GM23338 (cell line): ENCODE measurements at regions not wholly inside any gene's neighbourhood (a gene's known extent, or its start where the extent isn't known, plus 50 kb on each side); places are given as distances from the start of the nearest gene placed in this dataset.

Experiments used
- ATAC-seq: fragments of 200-7000 bp; cut with Tn5 transposase; 3 replicates; pipeline ENCODE4 v1.9.1; 2020
- DNase-seq: peaks from one replicate; pipeline ENCODE4 v3.0.0-alpha.2; 2015; ENCODE audit warnings: low spot score
- H2AFZ ChIP-seq: fragments of 200-600 bp; sonication (generic); 2 replicates; pipeline ENCODE4 v1.8.0; 2016; ENCODE audit warnings: antibody characterized with exemption, mild to moderate bottlenecking, moderate library complexity
- H3F3A ChIP-seq: fragments of 200-600 bp; sonication (generic); replicated peaks from 2 replicates; pipeline ENCODE4 v1.8.0; 2017; ENCODE audit warnings: antibody characterized with exemption, mixed run types, low read depth
- H3K27ac ChIP-seq: fragments of 200-600 bp; sonication (generic); 2 replicates; pipeline ENCODE4 v1.6.1; 2016; ENCODE audit warnings: low read depth
- H3K27me3 ChIP-seq: fragments of 200-600 bp; sonication (generic); 2 replicates; pipeline ENCODE4 v1.8.0; 2016; ENCODE audit warnings: mild to moderate bottlenecking, mixed run types, moderate library complexity; ENCODE audit not compliant: insufficient read depth
- H3K36me3 ChIP-seq: fragments of 200-600 bp; sonication (generic); 2 replicates; pipeline ENCODE4 v1.8.0; 2016; ENCODE audit warnings: mild to moderate bottlenecking; ENCODE audit not compliant: insufficient read depth
- H3K4me1 ChIP-seq: fragments of 200-600 bp; sonication (generic); 2 replicates; pipeline ENCODE4 v1.8.0; 2016; ENCODE audit warnings: mild to moderate bottlenecking, moderate library complexity; ENCODE audit not compliant: insufficient read depth
- H3K4me2 ChIP-seq: fragments of 200-600 bp; sonication (generic); 2 replicates; pipeline ENCODE4 v1.7.1; 2017; ENCODE audit warnings: mixed run types
- H3K4me3 ChIP-seq: fragments of 200-600 bp; sonication (generic); 2 replicates; pipeline ENCODE4 v1.6.1; 2016; ENCODE audit warnings: mixed run types
- H3K79me2 ChIP-seq: fragments of 200-600 bp; sonication (generic); replicated peaks from 2 replicates; pipeline ENCODE4 v1.8.0; 2017; ENCODE audit warnings: mild to moderate bottlenecking; ENCODE audit not compliant: insufficient read depth
- H3K9me2 ChIP-seq: fragments of 200-600 bp; sonication (generic); 2 replicates; pipeline ENCODE4 v1.8.0; 2017; ENCODE audit not compliant: insufficient read depth
- H4K20me1 ChIP-seq: fragments of 200-600 bp; sonication (generic); replicated peaks from 2 replicates; pipeline ENCODE4 v1.8.0; 2017; ENCODE audit warnings: mild to moderate bottlenecking; ENCODE audit not compliant: insufficient read depth
- H3K27ac Mint-ChIP-seq: 2 replicates; pipeline ENCODE4 v1.8.0; 2020; ENCODE audit warnings: inconsistent platforms, mild to moderate bottlenecking, moderate library complexity, mixed read lengths
- H3K27me3 Mint-ChIP-seq: 3 replicates; pipeline ENCODE4 v1.8.0; 2022; ENCODE audit warnings: low read depth, mild to moderate bottlenecking, moderate library complexity, mixed read lengths, inconsistent platforms; ENCODE audit not compliant: insufficient read depth, poor library complexity
- H3K36me3 Mint-ChIP-seq: 3 replicates; pipeline ENCODE4 v1.8.0; 2021; ENCODE audit warnings: low read depth, mild to moderate bottlenecking, inconsistent platforms, moderate library complexity, mixed read lengths
- H3K4me1 Mint-ChIP-seq: 3 replicates; pipeline ENCODE4 v1.8.0; 2020; ENCODE audit warnings: mild to moderate bottlenecking, inconsistent platforms, mixed read lengths
- H3K4me3 Mint-ChIP-seq: 3 replicates; pipeline ENCODE4 v1.8.0; 2021; ENCODE audit warnings: moderate library complexity, mild to moderate bottlenecking, inconsistent platforms, mixed read lengths
- H3K9me3 Mint-ChIP-seq: 3 replicates; pipeline ENCODE4 v1.8.0; 2020; ENCODE audit warnings: moderate library complexity, mild to moderate bottlenecking, inconsistent platforms, mixed read lengths
- CREB1 ChIP-seq: fragments of 250-450 bp; sonication (Bioruptor Pico); IDR thresholded peaks from 2 replicates; pipeline ENCODE4 v1.5.0; 2020; ENCODE audit warnings: low read depth, mild to moderate bottlenecking, moderate library complexity
- EZH2 ChIP-seq: fragments of 200-600 bp; sonication (generic); IDR thresholded peaks from one replicate; pipeline ENCODE4 v1.8.0; 2017; ENCODE audit warnings: antibody characterized with exemption, mild to moderate bottlenecking, low read depth; ENCODE audit not compliant: unreplicated experiment
- JUNB ChIP-seq: IDR thresholded peaks from one replicate; pipeline ENCODE4 v1.6.1; 2016; ENCODE audit warnings: antibody characterized with exemption; ENCODE audit not compliant: unreplicated experiment
- NANOG ChIP-seq: IDR thresholded peaks from 2 replicates; pipeline ENCODE4 v1.6.1; 2016; ENCODE audit warnings: antibody characterized with exemption, borderline replicate concordance
- STAT1 ChIP-seq: IDR thresholded peaks from one replicate; pipeline ENCODE4 v1.6.1; 2016; ENCODE audit warnings: antibody characterized with exemption; ENCODE audit not compliant: unreplicated experiment
- ZNF331 ChIP-seq: fragments of 250-450 bp; sonication (Bioruptor Pico); IDR thresholded peaks from 2 replicates; pipeline ENCODE4 v1.5.0; 2020; ENCODE audit warnings: low read depth, mild to moderate bottlenecking, moderate library complexity
- TF ChIP-seq, protein P1 (sequence below), 2 experiments: fragments of 200-600 bp in 1 of 2; sonication (generic) in 1 of 2; conservative IDR thresholded peaks; 2 replicates each; pipeline versions ENCODE4 v1.5.1 to v1.6.1; 2016 to 2017; ENCODE audit warnings: antibody characterized with exemption in 2 of 2, low read depth in 2 of 2, mild to moderate bottlenecking in 2 of 2, moderate library complexity in 1 of 2
- TF ChIP-seq, protein P2 (sequence below): IDR thresholded peaks from one replicate; pipeline ENCODE4 v1.6.1; 2018; ENCODE audit warnings: antibody characterized with exemption; ENCODE audit not compliant: unreplicated experiment
- TF ChIP-seq, protein P3 (sequence below): IDR thresholded peaks from 2 replicates; pipeline ENCODE4 v1.6.1; 2016; ENCODE audit warnings: antibody characterized with exemption
- TF ChIP-seq, protein P4 (sequence below): fragments of 250-450 bp; sonication (Bioruptor Pico); IDR thresholded peaks from 2 replicates; pipeline ENCODE4 v1.5.0; 2020; ENCODE audit warnings: mild to moderate bottlenecking, moderate library complexity

DNA sequence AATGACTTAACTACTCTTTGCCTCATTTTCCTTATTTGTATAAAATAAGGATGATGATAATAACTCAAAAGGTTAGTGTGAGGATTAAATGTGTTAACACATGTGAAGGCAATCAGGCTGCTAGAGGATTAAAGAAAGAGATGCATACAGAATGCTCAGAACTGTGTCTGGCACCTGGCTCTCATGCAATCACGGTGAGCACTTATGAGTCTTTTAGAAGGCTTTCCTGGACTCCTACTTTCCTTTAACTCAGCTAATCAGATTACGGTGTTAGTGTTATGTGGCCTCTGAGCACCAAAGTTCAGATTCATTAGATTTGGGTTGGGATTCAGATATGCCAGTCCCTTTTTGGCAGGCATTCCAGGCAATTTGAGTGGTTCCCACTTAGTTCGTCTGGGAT, 311.6 kb upstream of the USP24 start:
- Histone ChIP-seq H3K36me3 (no peaks in the 10 kb centered on the region), H3K27ac (no peak overlapping the region), H3K4me2 (no peak overlapping the region), H4K20me1 (no peaks in the 10 kb centered on the region), H3F3A (no peaks in the 10 kb centered on the region), H3K4me1 (no peaks in the 10 kb centered on the region), H3K9me2 (no peaks in the 10 kb centered on the region), H3K4me3 (no peak overlapping the region), H3K27me3 (no peaks in the 10 kb centered on the region), H3K79me2 (no peaks in the 10 kb centered on the region), H2AFZ (no peak overlapping the region)
- no peaks in the 10 kb centered on the region; the same call in 2 of the 3 replicates for H3K9me3 Mint-ChIP-seq
- H3K27me3 Mint-ChIP-seq = peaks cover 3% of the 10 kb centered on the region
- H3K36me3 Mint-ChIP-seq = no peaks in the 10 kb centered on the region
- H3K27ac Mint-ChIP-seq = no peak overlapping the region
- H3K4me1 Mint-ChIP-seq = peaks cover 3% of the 10 kb centered on the region; the same call in 2 of the 3 replicates
- no peak overlapping the region for H3K4me3 Mint-ChIP-seq
- ATAC-seq (no peak), DNase-seq (no peak)
- TF ChIP-seq STAT1 (no peak), EZH2 (no peak)

DNA sequence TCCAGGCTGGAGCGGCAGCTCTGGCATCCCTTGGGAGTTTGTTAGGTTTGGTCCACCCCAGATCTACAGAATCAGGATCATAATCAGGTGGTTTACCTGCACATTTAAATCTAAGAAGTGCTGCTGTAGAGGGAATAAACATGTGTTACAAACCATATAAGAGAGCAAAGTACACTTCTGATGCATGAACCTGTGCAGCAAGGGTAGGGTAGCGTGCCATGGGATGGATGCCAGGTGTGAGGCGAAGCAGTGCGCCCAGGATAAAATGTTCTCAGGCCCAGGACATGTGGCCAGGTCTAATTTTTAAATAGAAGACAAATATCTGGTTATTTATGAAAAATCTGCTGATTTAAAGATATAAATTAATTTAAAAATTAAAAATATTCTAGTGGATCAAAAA, 308.8 kb upstream of the USP24 start:
- no peak overlapping the region for H3K4me2 ChIP-seq
- Mint-ChIP-seq H3K27me3 (no peaks in the 10 kb centered on the region), H3K4me1 (no peaks in the 10 kb centered on the region), H3K9me3 (no peaks in the 10 kb centered on the region; the same call in 2 of the 3 replicates), H3K4me3 (no peak overlapping the region), H3K27ac (no peak overlapping the region), H3K36me3 (no peaks in the 10 kb centered on the region)
- no peak overlapping the region for H2AFZ ChIP-seq
- H3K27ac ChIP-seq = no peak overlapping the region
- DNase-seq (no peak), ATAC-seq (no peak)
- no peaks in the 10 kb centered on the region for H3K27me3 ChIP-seq
- no peaks in the 10 kb centered on the region for H3K9me2 ChIP-seq
- H3K36me3 ChIP-seq = no peaks in the 10 kb centered on the region
- H3K79me2 ChIP-seq = no peaks in the 10 kb centered on the region
- H3K4me1 ChIP-seq = no peaks in the 10 kb centered on the region
- H3F3A ChIP-seq = no peaks in the 10 kb centered on the region
- H3K4me3 ChIP-seq = no peak overlapping the region
- H4K20me1 ChIP-seq = no peaks in the 10 kb centered on the region
- TF ChIP-seq, protein P1, sequence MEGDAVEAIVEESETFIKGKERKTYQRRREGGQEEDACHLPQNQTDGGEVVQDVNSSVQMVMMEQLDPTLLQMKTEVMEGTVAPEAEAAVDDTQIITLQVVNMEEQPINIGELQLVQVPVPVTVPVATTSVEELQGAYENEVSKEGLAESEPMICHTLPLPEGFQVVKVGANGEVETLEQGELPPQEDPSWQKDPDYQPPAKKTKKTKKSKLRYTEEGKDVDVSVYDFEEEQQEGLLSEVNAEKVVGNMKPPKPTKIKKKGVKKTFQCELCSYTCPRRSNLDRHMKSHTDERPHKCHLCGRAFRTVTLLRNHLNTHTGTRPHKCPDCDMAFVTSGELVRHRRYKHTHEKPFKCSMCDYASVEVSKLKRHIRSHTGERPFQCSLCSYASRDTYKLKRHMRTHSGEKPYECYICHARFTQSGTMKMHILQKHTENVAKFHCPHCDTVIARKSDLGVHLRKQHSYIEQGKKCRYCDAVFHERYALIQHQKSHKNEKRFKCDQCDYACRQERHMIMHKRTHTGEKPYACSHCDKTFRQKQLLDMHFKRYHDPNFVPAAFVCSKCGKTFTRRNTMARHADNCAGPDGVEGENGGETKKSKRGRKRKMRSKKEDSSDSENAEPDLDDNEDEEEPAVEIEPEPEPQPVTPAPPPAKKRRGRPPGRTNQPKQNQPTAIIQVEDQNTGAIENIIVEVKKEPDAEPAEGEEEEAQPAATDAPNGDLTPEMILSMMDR (conservative IDR thresholded peaks at IDR 0.05; ENCODE audit: low read depth in 2 of 2) = no peak
- no peak for TF ChIP-seq JUNB
- no peak for TF ChIP-seq STAT1
- TF ChIP-seq, protein P2, sequence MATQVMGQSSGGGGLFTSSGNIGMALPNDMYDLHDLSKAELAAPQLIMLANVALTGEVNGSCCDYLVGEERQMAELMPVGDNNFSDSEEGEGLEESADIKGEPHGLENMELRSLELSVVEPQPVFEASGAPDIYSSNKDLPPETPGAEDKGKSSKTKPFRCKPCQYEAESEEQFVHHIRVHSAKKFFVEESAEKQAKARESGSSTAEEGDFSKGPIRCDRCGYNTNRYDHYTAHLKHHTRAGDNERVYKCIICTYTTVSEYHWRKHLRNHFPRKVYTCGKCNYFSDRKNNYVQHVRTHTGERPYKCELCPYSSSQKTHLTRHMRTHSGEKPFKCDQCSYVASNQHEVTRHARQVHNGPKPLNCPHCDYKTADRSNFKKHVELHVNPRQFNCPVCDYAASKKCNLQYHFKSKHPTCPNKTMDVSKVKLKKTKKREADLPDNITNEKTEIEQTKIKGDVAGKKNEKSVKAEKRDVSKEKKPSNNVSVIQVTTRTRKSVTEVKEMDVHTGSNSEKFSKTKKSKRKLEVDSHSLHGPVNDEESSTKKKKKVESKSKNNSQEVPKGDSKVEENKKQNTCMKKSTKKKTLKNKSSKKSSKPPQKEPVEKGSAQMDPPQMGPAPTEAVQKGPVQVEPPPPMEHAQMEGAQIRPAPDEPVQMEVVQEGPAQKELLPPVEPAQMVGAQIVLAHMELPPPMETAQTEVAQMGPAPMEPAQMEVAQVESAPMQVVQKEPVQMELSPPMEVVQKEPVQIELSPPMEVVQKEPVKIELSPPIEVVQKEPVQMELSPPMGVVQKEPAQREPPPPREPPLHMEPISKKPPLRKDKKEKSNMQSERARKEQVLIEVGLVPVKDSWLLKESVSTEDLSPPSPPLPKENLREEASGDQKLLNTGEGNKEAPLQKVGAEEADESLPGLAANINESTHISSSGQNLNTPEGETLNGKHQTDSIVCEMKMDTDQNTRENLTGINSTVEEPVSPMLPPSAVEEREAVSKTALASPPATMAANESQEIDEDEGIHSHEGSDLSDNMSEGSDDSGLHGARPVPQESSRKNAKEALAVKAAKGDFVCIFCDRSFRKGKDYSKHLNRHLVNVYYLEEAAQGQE = no peak
- TF ChIP-seq, protein P3, sequence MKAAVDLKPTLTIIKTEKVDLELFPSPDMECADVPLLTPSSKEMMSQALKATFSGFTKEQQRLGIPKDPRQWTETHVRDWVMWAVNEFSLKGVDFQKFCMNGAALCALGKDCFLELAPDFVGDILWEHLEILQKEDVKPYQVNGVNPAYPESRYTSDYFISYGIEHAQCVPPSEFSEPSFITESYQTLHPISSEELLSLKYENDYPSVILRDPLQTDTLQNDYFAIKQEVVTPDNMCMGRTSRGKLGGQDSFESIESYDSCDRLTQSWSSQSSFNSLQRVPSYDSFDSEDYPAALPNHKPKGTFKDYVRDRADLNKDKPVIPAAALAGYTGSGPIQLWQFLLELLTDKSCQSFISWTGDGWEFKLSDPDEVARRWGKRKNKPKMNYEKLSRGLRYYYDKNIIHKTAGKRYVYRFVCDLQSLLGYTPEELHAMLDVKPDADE = no peak
- TF ChIP-seq, protein P4, sequence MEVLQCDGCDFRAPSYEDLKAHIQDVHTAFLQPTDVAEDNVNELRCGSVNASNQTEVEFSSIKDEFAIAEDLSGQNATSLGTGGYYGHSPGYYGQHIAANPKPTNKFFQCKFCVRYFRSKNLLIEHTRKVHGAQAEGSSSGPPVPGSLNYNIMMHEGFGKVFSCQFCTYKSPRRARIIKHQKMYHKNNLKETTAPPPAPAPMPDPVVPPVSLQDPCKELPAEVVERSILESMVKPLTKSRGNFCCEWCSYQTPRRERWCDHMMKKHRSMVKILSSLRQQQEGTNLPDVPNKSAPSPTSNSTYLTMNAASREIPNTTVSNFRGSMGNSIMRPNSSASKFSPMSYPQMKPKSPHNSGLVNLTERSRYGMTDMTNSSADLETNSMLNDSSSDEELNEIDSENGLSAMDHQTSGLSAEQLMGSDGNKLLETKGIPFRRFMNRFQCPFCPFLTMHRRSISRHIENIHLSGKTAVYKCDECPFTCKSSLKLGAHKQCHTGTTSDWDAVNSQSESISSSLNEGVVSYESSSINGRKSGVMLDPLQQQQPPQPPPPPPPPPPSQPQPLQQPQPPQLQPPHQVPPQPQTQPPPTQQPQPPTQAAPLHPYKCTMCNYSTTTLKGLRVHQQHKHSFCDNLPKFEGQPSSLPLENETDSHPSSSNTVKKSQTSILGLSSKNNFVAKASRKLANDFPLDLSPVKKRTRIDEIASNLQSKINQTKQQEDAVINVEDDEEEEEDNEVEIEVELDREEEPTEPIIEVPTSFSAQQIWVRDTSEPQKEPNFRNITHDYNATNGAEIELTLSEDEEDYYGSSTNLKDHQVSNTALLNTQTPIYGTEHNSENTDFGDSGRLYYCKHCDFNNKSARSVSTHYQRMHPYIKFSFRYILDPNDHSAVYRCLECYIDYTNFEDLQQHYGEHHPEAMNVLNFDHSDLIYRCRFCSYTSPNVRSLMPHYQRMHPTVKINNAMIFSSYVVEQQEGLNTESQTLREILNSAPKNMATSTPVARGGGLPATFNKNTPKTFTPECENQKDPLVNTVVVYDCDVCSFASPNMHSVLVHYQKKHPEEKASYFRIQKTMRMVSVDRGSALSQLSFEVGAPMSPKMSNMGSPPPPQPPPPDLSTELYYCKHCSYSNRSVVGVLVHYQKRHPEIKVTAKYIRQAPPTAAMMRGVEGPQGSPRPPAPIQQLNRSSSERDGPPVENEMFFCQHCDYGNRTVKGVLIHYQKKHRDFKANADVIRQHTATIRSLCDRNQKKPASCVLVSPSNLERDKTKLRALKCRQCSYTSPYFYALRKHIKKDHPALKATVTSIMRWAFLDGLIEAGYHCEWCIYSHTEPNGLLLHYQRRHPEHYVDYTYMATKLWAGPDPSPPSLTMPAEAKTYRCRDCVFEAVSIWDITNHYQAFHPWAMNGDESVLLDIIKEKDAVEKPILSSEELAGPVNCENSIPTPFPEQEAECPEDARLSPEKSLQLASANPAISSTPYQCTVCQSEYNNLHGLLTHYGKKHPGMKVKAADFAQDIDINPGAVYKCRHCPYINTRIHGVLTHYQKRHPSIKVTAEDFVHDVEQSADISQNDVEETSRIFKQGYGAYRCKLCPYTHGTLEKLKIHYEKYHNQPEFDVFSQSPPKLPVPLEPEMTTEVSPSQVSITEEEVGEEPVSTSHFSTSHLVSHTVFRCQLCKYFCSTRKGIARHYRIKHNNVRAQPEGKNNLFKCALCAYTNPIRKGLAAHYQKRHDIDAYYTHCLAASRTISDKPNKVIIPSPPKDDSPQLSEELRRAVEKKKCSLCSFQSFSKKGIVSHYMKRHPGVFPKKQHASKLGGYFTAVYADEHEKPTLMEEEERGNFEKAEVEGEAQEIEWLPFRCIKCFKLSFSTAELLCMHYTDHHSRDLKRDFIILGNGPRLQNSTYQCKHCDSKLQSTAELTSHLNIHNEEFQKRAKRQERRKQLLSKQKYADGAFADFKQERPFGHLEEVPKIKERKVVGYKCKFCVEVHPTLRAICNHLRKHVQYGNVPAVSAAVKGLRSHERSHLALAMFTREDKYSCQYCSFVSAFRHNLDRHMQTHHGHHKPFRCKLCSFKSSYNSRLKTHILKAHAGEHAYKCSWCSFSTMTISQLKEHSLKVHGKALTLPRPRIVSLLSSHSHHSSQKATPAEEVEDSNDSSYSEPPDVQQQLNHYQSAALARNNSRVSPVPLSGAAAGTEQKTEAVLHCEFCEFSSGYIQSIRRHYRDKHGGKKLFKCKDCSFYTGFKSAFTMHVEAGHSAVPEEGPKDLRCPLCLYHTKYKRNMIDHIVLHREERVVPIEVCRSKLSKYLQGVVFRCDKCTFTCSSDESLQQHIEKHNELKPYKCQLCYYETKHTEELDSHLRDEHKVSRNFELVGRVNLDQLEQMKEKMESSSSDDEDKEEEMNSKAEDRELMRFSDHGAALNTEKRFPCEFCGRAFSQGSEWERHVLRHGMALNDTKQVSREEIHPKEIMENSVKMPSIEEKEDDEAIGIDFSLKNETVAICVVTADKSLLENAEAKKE = no peak
- TF ChIP-seq ZNF331 (CRISPR knock-in tag) = no peak
- TF ChIP-seq NANOG = no peak
- no peak for TF ChIP-seq CREB1 (CRISPR knock-in tag)
- no peak for TF ChIP-seq EZH2
